GM21390 (cell line): ENCODE measurements at regions not wholly inside any gene's neighbourhood (a gene's known extent, or its start where the extent isn't known, plus 50 kb on each side); places are given as distances from the start of the nearest gene placed in this dataset.
A peak's percentile ranks its signal among the peaks of the same experiment; 100 is the strongest.

ENCODE experiments used
- ATAC-seq: cut with Tn5 transposase; IDR thresholded peaks from one replicate; pipeline ENCODE4 v1.9.1; 2021; ENCODE audit not compliant: unreplicated experiment

DNA sequence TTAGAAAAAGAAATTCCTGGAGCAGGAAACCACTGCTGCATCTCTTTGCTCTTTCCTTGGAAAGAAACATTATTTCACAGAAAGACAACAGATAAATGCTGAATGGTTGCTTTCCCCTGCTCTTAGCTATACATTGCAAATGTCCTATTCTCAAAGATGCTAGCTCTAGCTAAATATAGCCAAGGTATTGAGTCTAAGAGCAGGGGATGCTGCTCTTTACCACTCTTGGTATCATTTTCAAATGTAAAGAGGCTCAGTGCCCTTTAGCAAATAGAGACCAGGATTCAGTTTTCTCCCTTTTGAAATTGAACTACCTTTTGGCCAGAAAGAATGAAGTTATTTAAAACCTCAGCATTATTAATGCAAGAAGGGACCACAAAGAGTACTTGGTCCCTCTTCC lies 104.0 kb upstream of the FUT8 start:
- no peak for ATAC-seq

DNA sequence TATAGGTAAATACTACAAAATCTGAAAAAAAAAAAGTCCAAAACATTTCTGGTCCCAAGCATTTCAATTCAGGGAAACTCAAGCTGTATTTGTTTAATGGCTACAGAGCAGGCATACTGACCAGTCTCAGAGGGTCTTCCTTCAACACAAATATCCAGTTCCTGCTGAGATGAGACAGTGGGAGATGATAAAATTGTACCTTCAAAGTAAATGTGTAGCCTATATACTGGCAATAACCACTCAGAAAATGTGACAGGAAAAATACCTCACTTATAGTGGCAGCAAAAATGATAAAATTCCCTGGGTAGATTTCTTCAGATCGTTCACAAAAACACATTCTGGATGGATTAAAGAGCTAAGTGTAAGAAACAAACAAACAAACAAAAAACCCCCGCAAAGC lies 102.0 kb upstream of the FUT8 start:
- no peak for ATAC-seq

DNA sequence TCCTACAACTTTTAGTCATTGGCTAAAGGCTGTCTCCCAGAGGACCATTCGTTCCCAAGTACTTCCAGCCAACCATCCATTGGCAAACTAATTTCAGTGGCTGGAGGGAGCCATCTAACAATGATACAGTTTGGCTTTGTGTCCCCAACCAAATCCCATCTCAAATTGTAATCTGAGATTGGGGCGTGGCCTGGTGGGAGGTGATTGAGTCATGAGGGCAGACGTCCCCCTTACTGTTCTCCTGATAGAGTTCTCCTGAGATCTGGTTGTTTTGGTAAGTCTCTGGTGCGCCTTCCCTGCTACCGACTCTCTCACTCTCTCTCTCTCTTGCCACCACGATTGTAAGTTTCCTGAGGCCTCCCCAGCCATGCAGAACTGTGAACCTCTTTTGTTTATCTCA lies 99.7 kb upstream of the FUT8 start:
- ATAC-seq, result no peak

DNA sequence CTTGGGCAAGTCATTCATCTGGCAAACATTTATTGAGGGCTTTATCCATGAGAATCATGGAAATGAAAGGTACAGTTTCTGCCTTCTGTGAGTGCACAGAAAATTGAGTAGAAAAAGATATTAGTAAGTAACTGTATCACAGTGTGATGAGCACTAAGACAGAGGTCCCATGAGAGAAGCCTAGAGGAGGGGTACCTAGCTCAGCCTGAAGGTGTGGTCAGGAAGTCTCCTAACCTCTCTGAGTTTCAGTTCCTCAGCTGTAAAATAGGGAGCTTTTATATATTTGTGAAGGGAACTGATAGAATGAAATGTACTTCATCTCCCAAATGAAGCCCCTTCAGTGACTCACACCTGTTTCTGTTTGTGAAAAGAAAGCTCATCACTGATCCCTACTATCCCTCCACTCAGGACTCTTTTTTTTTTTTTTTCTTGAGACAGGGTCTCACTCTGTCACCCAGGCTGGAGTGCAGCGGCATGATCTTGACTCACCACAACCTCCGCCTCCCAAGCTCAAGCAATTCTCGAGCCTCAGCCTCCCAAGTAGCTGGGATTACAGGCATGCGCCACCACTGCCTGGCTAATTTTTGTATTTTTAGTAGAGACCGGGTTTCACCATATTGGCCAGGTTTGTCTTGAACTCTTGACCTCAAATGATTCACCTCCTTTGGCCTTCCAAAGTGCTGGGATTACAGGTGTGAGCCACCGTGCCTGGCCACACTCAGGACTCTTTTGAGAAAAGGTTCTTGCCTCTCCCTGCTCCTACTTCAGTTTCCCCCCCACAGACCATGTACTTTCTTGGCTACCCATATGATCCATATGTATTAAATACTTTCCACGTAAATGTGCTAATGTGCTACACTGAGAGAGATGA lies 93.7 kb upstream of the FUT8 start:
- peak; percentile 60 for ATAC-seq

DNA sequence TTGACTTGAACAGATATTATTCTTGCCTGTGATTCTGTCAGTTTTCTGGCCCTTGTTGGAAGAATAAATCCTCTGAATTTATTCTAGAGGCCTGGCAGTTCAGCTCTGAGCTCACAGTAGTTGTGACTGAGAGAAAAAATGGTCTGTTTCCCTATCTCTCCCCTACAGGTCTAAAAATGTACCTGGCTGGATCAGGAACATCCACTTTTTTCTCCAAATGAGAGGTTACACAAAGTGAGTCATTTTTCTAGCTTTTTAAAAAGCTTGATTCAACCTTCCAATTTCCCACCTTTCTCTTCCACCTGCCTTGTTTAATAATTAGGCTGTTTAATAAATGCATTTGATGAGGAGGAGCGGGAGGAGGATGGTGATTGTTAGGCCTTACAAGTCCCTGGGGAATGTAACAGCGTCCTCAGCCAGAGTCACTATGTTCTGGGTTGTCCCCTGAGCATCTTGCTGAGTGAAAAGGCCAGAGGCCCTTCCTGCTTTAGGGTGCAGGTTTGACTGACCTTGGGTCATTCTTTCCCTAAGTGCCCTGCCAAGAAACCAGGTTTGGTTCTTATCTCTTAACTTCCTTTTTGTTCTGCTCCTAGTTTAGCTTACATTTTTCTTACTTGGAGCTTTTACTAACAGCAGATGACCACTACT lies 91.7 kb upstream of the FUT8 start:
- peak; percentile 27 for ATAC-seq

DNA sequence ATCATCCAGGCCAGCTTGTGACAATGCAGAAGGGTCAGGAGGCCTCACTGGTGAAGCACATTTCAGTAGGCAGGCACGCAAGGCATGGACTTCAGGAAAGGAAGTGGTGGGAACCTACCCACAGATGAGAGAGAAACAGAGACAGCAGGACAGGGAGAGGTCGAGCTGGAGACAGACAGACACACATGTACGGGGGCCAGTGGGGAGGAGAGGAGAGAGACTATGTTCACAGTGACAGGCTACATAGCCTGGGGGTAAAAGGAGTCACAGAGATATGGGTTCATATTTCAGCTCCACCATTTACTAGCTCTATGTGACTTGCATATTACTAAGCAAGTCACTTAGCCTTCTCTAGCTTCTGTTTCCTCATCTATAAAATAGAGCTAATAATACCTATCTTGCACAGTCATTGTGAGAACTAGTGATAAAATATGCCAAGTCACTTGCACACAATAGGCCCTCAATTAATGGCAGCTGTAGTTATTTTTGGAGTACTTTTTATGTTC lies 91.1 kb upstream of the FUT8 start:
- ATAC-seq, result peak; percentile 55

DNA sequence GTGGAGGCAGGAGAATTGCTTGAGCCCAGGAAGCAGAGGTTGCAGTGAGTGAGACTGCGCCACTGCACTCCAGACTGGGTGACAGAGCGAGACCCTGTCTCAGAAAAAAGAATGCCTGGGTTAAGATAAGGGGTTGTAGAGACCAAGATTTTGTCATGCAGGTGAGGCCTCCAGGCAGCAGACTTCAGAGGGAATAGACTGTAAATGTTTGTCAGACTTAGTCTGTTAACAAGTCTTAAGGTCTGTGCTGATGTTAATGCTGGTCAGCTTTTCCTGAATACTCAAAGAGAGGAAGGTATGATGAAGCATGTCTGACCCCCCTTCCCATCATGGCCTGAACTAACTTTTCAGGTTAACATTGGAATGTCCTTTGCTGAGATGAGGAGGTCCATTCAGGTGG lies 83.0 kb upstream of the FUT8 start:
- no peak for ATAC-seq

DNA sequence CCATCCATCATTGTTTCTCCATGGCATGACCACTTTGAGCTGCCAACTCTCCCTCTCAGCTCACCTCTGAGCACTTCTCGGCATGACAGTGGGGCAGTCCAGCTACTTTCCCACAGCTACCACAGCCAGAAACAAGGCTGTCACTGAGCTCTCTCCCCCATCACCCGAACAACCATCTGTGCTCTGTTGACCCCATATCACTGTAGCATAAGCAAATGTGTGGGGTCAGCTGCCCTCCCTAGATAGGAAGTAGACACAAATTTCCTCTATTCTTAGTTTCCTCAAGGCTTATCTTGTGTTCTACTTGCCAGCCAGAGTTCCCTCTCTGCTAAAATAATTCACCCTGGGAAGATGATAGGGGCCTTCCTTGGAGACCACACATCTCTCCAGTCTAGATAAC lies 82.6 kb upstream of the FUT8 start:
- ATAC-seq, result no peak

DNA sequence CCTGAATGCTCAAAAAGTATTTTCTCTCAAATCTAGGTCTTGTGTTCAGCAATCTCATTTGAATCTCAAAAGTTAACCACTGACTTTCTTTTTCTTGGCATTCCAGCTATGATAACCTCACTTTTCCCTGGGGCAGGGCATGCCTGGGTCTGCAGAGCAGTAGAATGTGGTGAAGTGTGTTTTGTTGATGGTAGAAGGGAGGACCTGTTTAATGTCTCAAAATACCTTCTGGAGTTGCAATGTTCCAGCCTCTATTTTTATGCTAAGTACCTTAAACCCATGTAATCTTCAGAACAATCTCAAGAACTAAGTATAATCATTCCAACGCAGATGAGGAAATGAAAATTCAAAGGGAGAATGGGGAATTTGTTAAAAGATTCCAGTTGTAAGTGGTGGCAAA lies 82.1 kb upstream of the FUT8 start:
- no peak for ATAC-seq

DNA sequence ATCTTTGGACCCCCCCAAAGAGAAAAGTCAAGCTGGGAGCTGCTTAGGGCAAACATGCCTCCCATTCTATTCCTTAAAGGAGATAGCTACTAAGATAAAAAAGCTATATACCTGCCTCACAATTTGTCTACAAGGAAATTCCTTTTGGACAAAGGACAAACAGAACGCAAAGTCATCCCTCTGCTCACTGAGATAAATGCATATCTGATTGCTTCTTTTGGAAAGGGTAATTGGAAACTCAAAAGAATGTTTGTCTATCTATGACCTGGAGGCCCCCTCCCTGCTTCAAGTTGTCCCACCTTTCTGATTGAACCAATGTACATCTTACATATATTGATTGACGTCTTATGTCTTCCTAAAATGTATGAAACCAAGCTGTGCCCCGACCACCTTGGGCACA lies 80.9 kb upstream of the FUT8 start:
- ATAC-seq, result no peak

DNA sequence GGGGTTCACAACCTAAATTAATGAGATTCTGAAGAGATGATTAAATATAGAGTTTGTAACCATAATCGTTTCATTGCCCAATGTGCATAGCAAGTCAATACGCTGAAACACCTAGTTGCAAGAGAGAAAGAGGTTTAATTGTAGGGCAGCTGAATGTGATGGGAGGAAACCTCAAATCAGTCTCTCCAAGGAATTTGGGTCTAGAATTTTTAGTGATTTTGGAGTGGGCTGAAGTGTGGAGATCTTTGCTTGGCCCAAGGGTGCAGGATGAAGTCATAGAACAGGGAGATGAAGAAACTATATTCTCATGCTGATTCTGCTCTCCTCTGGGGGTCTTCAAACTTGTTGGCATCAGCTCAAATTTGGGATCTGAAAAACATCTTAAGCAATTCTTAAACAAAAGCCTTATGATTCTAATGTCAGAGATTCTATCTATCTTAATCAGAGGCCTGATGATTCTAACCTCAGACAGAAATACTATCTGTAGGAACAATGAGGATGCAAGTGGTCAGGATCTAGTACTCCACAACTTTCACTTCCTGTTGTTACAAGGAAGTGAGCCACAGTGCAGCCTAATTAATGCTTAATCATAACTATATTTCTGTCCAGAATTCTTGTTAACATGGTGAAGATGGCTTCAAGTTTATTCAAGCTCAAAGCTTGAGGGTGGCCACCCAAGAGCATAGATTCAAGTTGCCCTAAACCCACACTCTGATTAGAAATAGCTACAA lies 80.2 kb upstream of the FUT8 start:
- no peak for ATAC-seq

DNA sequence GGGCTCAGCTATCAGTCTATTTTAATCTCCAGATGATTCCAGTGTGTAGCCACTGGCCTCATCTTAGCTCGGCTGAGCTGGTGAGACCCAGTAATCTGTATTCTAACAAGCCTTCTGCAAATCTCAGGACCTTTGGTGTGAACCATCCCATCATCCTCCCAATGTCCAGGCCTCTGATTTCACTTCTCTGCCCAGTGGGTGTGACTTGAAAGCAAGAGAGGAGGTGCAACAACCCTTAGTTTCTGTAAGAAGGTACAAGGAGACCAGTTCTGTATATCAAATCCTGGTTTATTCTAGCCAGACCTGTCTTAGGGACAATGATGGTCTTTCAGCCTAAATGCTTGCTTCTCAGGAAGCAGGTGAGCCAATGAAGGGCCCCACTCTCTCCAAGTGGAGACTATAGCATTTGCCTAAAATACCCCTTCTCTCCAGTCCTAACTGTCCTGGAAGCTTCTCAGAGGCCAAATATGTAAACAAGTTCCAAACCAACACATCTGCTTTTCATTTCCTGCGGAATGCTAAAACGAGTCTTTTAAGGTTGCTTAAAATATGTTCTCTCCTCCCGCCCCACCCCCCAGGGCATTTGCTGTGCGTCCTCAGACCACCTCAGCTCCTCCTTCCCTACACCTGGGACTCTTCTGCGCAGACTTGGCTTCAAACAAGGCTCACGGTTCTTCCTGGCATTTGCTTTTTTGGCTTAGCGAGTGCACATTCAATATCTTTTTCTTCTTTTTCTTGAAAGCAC lies 78.4 kb upstream of the FUT8 start:
- no peak for ATAC-seq

DNA sequence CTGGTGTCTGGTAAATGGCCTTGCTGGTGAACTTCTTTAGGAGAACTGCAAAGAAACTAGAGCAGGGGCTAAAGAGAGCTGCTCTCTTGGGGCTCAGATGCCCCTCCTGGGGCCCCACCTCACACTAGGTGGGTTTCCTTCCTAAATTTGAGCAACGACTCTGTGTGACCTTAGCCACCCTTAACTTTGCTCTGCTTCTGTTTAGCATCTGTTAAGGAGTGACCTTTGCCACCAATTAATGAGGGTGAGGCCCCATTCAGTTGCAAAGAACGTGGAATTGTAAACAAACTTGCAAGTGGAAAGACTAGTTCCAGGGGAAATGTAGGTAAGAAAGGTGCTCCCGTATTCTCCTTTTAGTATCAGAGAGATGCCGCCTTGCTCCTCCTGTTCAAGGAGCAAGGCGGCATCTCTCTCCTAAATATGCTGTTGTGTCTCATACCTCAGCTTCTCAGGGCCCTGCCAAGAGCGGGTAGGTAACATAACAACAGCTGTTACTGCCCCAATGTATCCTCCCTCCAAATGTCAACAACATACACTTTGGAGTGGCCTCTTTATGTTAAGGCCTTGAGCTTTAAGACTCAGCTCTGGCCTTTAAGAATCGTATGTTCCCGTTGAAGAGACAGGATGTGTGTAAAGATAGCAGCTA lies 77.6 kb upstream of the FUT8 start:
- ATAC-seq, result no peak

DNA sequence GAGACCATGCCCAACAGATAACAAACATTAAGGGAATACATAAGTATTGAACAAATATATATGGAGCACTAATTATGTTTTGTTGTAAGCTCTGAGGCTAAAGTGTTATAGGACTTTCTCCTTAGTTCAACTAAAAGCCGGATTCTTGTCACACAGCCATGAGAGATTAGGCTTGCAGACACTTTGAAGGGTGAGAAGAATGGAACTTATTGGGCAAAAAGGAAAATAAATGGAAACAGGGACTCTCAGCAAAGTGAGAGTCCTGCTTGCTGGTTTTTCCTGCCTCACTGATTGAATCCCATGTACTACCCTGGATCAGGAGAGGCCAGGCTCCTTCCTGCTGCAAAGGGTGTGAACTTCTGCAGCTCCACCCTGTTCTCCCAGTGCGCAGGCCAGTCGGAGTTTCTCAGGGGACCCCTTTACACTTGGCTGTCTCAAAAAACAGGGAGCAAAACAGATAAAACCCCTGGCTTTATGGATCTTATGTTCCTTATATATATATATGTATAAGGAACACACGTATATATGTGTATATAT lies 77.1 kb upstream of the FUT8 start:
- no peak for ATAC-seq

DNA sequence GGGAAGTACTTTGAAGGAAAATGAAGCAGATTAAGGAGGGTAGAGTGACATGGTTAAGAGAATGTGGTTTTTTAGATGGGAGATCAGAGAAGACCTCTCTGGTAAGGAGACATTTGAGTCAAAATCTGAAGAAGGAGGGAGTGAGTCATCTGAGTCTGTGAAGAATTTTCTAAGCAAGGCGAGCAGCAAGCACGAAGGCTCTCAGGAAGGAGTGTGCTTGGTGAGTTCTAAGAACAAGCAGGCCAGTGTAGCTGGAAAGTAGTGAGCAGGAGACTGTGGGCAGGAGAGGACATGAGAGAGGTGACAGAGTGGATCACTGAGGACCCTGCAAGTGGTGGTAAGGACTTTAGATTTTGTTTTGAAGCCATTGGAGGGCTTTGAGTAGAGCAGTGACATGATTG lies 76.3 kb upstream of the FUT8 start:
- ATAC-seq, result peak; percentile 66

DNA sequence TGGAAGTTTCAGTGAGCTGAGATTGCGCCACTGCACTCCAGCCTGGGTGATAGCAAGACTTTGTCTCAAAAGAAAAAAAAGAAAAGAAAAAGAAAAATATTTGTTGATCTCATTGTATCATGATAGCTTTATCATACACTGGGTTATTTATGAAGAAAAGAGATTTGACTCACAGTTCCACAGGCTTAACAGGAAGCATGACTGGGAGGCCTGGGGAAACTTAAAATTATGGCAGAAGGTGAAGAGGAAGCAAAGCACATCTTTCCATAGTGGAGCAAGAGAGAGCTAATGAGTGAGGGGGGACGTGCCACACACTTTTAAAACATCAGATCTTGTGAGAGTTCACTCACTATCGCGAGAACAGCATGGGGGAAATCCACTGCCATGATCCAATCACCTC lies 72.7 kb upstream of the FUT8 start:
- ATAC-seq, result no peak

DNA sequence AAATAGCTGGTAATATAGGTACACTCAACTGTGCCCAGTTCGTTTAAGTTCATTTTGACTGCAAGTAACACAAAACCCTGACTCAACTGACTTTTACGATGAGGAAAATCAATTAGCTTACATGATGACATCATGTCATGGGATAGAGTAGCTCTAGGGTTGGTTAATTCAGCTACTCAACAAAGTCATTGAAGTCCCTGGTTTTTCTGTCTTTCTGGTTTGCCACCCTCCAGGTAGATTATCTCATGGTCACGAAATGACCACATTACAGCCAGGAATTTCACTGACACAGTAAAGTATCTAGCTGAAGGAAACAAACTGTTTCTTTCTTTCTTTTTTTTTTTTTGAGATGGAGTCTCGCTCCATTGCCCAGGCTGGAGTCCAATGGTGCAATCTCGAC lies 68.5 kb upstream of the FUT8 start:
- ATAC-seq, result no peak

DNA sequence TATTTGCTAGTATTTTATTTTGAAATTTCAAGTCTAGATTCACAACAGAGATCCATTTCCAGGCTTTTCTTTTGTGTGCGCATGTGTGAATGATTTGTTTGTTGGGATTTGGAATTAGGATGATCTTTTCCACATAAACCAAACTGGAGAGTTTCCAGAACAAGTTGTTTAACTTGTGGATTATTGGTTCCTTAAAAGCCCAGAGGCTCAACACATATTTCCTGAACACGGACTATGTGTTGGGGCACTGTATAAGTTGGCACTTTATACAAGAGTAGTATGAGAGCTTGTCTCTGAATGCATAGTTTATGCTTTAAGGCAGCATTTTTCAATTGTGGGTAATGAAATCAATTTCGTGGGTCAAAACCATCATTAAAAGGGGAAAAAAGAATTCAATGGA lies 67.3 kb upstream of the FUT8 start:
- no peak for ATAC-seq

DNA sequence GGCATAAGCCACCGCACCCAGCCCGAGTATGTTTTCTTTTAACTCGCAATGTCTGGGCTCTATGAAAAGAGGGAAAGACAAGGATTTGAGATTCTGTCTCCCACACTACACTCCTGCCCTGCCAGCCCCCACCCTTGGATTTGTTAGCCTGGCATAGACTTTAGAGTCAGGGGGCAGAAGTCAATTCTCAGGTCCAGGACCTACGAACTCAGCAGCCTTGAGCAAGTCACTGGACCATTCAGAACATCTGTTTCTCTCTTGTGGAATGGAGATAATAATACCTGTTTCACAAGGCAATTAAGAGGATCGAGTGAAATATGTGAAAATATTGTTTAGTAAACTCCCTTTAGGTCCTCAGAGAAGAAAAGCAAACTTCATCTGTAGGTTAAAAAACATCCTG lies 66.1 kb upstream of the FUT8 start:
- no peak for ATAC-seq

DNA sequence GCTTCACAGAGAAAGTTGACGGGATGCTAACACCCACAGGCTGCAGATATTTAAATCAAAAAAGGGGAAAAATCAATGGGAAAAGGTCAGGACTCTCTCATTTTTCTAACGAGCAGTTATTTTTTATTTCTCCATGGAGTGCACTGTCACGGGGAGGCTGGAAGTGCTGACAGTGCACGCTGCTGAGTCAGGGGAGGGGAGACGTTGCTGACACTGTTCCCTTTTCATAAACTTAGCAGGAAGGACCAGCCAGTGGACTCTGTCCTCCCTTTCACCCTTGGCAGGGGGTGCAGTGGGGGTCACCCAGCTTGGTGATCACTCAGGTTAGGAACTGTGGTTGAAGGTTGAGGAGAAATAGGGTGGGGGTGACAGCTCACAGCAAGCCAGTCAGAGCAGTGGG lies 65.6 kb upstream of the FUT8 start:
- ATAC-seq, result no peak
